Fibroblast of the aortic adventitia (primary cell): ENCODE measurements at regions not wholly inside any gene's neighbourhood (a gene's known extent, or its start where the extent isn't known, plus 50 kb on each side); places are given as distances from the start of the nearest gene placed in this dataset.

Source experiments
- DNase-seq: peaks from one replicate; pipeline ENCODE4 v3.0.0-alpha.2; 2010; ENCODE audit warnings: low read depth
- H3K4me3 ChIP-seq: 2 replicates; pipeline ENCODE4 v1.5.1; 2011; ENCODE audit warnings: low read depth, mild to moderate bottlenecking, control low read depth, low read length, moderate library complexity
- TF ChIP-seq, protein P1 (sequence below): IDR thresholded peaks from 2 replicates; pipeline ENCODE4 v1.5.1; 2011; ENCODE audit warnings: mild to moderate bottlenecking, low read length, control low read depth, inconsistent platforms; ENCODE audit not compliant: insufficient read depth

GRCh38 chr5:8295141-8295540 is 426.2 kb downstream of the MTRR start:
- no peak for DNase-seq
- TF ChIP-seq, protein P1, sequence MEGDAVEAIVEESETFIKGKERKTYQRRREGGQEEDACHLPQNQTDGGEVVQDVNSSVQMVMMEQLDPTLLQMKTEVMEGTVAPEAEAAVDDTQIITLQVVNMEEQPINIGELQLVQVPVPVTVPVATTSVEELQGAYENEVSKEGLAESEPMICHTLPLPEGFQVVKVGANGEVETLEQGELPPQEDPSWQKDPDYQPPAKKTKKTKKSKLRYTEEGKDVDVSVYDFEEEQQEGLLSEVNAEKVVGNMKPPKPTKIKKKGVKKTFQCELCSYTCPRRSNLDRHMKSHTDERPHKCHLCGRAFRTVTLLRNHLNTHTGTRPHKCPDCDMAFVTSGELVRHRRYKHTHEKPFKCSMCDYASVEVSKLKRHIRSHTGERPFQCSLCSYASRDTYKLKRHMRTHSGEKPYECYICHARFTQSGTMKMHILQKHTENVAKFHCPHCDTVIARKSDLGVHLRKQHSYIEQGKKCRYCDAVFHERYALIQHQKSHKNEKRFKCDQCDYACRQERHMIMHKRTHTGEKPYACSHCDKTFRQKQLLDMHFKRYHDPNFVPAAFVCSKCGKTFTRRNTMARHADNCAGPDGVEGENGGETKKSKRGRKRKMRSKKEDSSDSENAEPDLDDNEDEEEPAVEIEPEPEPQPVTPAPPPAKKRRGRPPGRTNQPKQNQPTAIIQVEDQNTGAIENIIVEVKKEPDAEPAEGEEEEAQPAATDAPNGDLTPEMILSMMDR: no peak
- H3K4me3 ChIP-seq: no peak overlapping the region

- DNase-seq: no peak
- TF ChIP-seq, protein P1: no peak
- H3K4me3 ChIP-seq: no peak overlapping the region
Measured at GRCh38 chr5:8299716-8300115, 430.8 kb downstream of the MTRR start.

GRCh38 chr5:8304341-8304740 is 435.4 kb downstream of the MTRR start:
- TF ChIP-seq, protein P1: no peak
- H3K4me3 ChIP-seq: no peak overlapping the region

DNA sequence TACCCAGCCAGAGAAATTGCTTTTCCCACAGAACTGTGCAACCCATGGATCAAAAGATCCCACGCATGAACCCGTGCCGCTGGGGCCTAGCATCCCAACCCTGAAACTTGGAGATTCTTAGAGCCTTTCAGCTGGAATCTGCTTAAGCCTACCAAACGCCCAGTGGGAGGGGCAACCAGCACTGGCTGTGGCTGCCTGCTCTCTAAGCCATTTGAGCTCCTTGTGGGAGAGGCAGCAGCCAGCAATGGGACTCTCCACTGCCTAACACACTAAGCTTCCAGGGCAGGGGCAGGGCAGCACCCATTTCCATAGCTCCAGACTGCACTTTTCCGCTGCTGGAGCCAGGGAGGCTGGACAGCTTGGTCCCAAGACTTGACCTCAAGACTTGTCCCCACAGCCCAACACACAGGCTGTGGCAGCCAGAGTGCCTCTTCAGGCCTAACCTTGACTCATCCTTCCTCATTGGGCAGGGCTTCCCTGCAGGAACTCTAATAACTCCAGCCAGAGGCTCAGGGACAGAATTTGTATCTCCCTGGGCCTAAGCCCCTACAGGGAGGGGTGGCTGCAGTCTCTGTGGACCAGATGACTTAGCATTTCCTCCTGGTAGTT is 437.4 kb downstream of the MTRR start:
- TF ChIP-seq, protein P1: no peak
- DNase-seq: no peak
- no peak overlapping the region for H3K4me3 ChIP-seq

More at GRCh38 chr5:8304341-8304740, 435.4 kb downstream of the MTRR start:
- no peak for DNase-seq

DNA sequence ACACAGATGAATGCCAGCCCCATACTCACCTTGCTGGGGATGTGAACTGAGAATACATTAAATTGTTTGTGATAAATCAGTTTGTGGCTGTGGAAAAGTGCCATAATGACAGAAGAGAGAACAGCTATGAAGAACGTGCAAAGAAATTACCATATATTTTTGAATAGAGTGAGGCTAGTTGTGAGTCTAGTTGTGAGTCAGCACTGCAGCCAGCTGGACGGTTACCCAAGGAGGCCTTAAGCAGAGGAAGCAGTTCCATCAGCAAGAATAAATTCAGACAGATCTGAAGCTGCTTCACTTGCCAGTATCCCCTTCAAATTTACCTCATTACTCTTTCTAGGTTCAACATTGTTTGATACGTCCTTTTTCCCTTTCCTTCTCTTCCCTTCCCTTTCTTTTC is 446.0 kb downstream of the MTRR start:
- DNase-seq: no peak
- TF ChIP-seq, protein P1: no peak

GRCh38 chr5:8316608-8317280 is 447.8 kb downstream of the MTRR start:
- no peak overlapping the region for H3K4me3 ChIP-seq
- TF ChIP-seq, protein P1: no peak
- no peak for DNase-seq

More for the DNA sequence above, 446.0 kb downstream of the MTRR start:
- H3K4me3 ChIP-seq: no peak overlapping the region
